Adipocyte (in vitro differentiated cells): ENCODE measurements at regions not wholly inside any gene's neighbourhood (a gene's known extent, or its start where the extent isn't known, plus 50 kb on each side); places are given as distances from the start of the nearest gene placed in this dataset.

ENCODE experiments used
- DNase-seq: peaks from one replicate; pipeline ENCODE4 v3.0.0-alpha.2; 2015; ENCODE audit warnings: low read depth
- H3K27me3 ChIP-seq: replicated peaks from 2 replicates; pipeline ENCODE4 v1.7.0; 2013; ENCODE audit warnings: mild to moderate bottlenecking, low read length, moderate library complexity; ENCODE audit not compliant: control insufficient read depth, insufficient read depth
- H3K36me3 ChIP-seq: 2 replicates; pipeline ENCODE4 v1.7.0; 2013; ENCODE audit warnings: low read length, mild to moderate bottlenecking, moderate library complexity; ENCODE audit not compliant: control insufficient read depth, insufficient read depth, severe bottlenecking
- H3K4me1 ChIP-seq: 2 replicates; pipeline ENCODE4 v1.7.0; 2013; ENCODE audit warnings: mild to moderate bottlenecking, low read length, moderate library complexity; ENCODE audit not compliant: control insufficient read depth, insufficient read depth
- H3K4me3 ChIP-seq: 2 replicates; pipeline ENCODE4 v1.7.0; 2013; ENCODE audit warnings: mild to moderate bottlenecking, low read length, moderate library complexity
- H3K9ac ChIP-seq: 2 replicates; pipeline ENCODE4 v1.7.0; 2013; ENCODE audit warnings: mild to moderate bottlenecking, low read length, moderate library complexity
- H3K9me3 ChIP-seq: 2 replicates; pipeline ENCODE4 v1.7.0; 2013; ENCODE audit warnings: mild to moderate bottlenecking, low read length, moderate library complexity; ENCODE audit not compliant: control insufficient read depth

DNA sequence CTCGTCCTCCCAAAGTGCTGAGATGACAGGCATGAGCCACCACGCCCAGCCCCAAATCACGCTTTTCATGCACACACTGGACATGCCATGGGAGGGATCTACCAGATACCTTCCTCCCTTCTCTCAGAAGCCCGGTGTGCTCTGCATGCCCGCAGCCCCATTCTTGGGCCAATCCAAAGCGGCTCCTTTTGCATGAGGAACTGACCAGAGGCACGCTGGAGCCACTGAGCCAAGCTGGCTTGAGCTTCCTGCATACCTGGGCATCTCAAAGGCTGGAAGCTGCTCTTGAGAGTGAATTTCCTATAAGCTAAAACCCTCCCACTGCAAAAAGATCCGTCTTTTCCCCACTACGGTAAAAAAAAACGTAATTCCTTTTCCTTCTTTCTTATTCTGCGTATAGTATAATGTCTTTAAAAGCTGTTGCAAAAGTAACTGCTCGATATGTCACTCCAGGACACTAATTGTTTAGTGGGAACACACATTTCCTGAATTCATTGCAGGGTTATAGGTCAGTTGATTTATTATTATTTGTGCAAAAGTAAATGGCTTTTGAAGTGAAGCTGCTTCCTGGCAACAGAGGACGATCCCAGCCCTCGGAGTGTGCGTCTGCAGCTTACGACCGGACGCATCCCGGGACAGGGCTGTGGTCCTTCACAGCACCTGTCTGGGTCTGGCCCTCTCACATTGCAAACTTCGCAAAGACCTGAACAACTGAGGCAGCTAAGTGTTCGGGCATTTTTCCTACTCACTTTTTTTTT lies 61.8 kb upstream of the ETS2 start:
- H3K27me3 ChIP-seq = peaks cover 15% of the 10 kb centered on the region
- no peak overlapping the region for H3K9ac ChIP-seq
- DNase-seq = no peak
- H3K4me1 ChIP-seq = no peaks in the 10 kb centered on the region
- no peaks in the 10 kb centered on the region for H3K36me3 ChIP-seq
- no peak overlapping the region for H3K4me3 ChIP-seq
- no peaks in the 10 kb centered on the region for H3K9me3 ChIP-seq

DNA sequence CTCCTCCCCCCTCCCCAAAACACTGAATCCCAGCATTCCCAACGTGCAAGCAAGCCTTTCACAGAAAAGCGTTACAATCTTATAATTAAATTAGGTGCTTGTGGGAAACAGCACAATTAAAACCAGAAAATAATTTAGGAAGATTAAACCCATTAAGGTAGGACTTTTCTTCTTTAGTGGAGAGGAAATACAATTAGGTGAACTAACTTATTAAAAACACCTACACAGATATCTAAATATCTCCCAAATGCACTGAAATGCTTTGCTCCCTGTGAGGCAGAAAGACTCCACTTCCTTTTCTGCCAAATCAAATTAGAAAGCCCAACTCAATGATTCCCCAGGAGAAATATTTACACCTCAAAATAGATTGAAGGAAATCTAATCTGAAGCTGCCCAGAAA lies 60.9 kb upstream of the ETS2 start:
- no peak for DNase-seq
- Histone ChIP-seq H3K9me3 (no peaks in the 10 kb centered on the region), H3K9ac (no peak overlapping the region), H3K27me3 (peaks cover 15% of the 10 kb centered on the region), H3K4me3 (no peak overlapping the region), H3K36me3 (no peaks in the 10 kb centered on the region), H3K4me1 (no peaks in the 10 kb centered on the region)

DNA sequence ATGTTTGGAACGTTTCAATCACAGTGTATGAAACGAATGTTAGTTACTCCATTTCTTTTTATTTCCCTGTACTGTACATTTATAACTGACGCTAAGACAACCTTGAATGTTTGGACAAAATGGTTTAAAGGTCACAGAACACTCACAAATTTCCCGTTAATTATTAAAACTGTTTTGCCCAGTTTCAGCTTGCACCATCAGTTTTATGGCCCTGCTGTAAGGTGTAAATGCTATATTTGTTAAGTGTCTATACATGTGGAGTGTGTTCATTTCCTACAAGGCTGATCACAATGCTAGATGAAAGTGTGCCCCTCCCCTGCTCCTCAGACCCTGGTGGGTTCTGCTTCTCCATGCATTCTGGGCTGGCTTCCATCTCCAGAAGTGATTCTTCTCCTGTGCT lies 57.9 kb upstream of the ETS2 start:
- H3K9ac ChIP-seq = no peak overlapping the region
- no peaks in the 10 kb centered on the region for H3K36me3 ChIP-seq
- peaks cover 12% of the 10 kb centered on the region for H3K27me3 ChIP-seq
- H3K4me1 ChIP-seq = no peaks in the 10 kb centered on the region
- no peak for DNase-seq
- no peaks in the 10 kb centered on the region for H3K9me3 ChIP-seq
- H3K4me3 ChIP-seq = no peak overlapping the region

DNA sequence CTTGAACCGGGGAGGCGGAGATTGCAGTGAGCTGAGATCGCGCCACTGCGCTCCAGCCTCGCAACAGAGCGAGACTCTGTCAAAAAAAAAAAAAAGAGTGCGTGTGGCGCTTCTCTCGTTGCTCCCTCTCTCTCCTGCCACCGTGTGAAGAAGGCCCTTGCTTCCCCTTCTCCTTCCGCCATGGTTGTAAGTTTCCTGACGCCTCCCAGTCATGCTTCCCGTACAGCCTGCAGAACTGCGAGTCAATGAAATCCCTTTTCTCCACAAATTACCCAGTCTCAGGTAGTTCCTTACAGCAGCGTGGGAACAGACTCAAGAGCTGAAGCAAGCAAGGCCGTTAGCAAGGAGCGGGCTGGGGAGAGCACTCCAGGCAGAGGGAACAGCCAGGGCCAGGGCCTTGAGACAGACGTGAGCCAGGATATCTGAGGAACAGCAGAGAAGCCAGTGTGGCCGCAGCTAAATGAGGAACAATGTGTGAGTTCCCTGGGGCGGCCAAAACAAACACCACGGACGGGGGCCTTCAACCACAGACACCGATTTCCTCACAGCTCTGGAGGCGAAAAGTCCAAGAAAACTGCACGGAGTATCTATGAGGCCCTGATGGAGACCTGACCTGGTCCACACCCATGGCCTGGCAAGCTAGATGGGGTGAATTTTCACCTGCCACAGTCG lies 54.2 kb upstream of the ETS2 start:
- H3K4me1 ChIP-seq = peaks cover 26% of the 10 kb centered on the region

DNA sequence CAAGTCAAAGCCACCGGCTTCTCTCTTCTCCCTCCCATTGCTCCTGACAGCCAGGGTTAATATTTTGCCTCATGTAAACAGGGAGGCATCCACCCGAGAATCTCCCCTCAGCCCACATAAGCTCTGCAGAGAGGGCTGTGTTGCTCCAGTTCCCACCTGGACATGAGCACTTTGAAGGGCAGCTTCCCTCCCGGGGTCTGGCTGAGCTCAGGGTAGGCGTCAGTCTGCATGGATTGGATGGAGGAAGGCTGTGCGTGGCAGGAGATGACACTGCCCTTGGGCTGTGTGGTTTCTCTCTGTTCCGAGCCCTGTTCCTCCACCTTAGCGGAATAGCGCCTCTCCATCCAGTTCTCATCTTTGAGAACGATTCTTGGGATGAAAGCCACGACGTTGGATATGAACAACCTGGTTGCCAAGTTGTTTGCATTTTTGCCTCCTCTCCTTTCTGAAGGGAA lies 53.7 kb upstream of the ETS2 start:
- Histone ChIP-seq H3K9me3 (no peaks in the 10 kb centered on the region), H3K4me3 (no peak overlapping the region), H3K36me3 (no peaks in the 10 kb centered on the region), H3K27me3 (no peaks in the 10 kb centered on the region), H3K9ac (no peak overlapping the region), H3K4me1 (peaks cover 28% of the 10 kb centered on the region)
- DNase-seq = no peak

More for the DNA sequence above, 54.2 kb upstream of the ETS2 start:
- H3K4me3 ChIP-seq = no peak overlapping the region
- no peak for DNase-seq
- H3K36me3 ChIP-seq = no peaks in the 10 kb centered on the region
- H3K9ac ChIP-seq = no peak overlapping the region
- no peaks in the 10 kb centered on the region for H3K27me3 ChIP-seq
- H3K9me3 ChIP-seq = no peaks in the 10 kb centered on the region

DNA sequence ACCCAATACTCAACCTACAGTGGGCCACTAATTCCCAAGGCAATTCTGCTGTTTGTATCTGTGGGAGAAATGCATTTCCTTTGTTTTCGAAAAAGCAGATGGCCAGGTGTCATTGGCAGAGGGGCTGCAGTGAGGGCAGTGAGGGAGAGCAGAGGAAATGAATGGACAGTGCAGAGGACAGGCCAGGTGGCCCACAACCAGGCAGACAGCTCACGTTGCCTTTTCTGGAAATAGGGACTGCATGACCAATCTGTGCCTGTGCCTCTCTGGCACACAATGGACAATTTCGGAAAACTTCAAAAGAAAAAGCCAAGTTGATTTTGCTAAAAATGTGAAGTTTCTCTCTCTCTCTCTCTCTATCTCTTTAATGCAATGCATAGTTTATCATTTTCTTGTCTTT lies 52.6 kb upstream of the ETS2 start:
- no peaks in the 10 kb centered on the region for H3K27me3 ChIP-seq
- H3K9me3 ChIP-seq = no peaks in the 10 kb centered on the region
- H3K36me3 ChIP-seq = no peaks in the 10 kb centered on the region
- peaks cover 28% of the 10 kb centered on the region for H3K4me1 ChIP-seq
- no peak overlapping the region for H3K9ac ChIP-seq
- no peak overlapping the region for H3K4me3 ChIP-seq
- no peak for DNase-seq

DNA sequence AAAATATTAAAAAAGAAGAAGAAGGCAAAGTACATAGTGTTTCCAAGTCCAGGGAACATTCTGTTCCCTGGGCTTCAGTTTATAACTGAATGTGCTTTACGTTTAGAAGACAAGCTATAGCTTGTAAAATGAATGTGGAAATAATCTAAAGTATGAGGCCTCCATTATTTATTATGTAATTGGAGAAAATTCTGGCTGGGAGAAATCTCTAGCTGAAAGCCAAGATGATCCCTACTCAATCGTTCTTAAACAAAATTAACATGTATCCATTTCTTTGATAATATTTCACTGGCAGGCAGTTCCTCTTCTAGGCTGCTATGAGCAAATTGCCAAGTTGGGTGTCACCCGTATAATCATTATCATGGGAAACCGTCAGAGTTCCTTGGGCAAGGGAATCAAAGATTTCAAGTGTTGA lies 52.2 kb upstream of the ETS2 start:
- Histone ChIP-seq H3K36me3 (no peaks in the 10 kb centered on the region), H3K9me3 (no peaks in the 10 kb centered on the region), H3K9ac (no peak overlapping the region), H3K4me3 (no peak overlapping the region), H3K27me3 (no peaks in the 10 kb centered on the region), H3K4me1 (peaks cover 28% of the 10 kb centered on the region)
- no peak for DNase-seq
